ENCODE measurements at regions not wholly inside any gene's neighbourhood (a gene's known extent, or its start where the extent isn't known, plus 50 kb on each side); places are given as distances from the start of the nearest gene placed in this dataset.
A peak's percentile ranks its signal among the peaks of the same experiment; 100 is the strongest.

DNA sequence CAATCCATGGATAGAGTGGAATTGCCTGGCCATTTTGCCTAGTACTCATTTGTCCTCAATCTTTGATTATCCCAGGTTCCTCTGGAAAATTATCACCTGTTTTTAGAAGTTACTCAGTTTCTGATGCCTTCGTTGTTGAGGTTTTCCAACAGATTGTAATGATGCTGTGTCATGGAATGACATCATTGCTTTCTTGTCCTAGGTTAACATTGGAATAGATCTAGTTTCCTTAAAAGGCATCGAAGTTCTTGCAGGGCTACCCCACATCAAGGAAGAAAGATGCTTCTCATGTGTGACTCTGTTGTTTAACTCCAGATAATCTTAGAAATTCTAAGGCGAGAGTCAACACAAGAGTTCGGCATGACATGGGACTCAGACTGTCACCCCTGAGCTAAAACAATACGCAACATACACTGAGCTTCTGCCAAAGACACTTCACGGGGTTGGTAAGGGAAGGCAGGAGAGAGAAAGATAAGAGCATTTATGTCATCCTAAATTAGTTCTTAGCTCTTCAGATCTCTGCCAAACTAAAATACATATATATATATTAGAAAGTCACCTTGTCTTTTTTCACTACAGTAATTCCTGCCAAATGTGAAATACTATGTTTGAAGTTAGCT lies 293.2 kb upstream of the WWC1 start:
- H3K4me3 ChIP-seq: no peak overlapping the region
- H3K9me3 ChIP-seq (ENCODE audit: low read depth): no peaks in the 10 kb centered on the region
- no peak for DNase-seq (ENCODE audit: low spot score)
- no peaks in the 10 kb centered on the region for H3K79me2 ChIP-seq
- no peaks in the 10 kb centered on the region for H3K36me3 ChIP-seq (replicated peaks; ENCODE audit: insufficient read depth, low read depth)
- H3K27me3 ChIP-seq: no peaks in the 10 kb centered on the region
- H4K20me1 ChIP-seq (ENCODE audit: insufficient read depth, poor library complexity, severe bottlenecking): no peaks in the 10 kb centered on the region
- H3K27ac ChIP-seq: no peak overlapping the region
- 62% methylated on average over 6 of the region's 6 CpGs for WGBS (ENCODE audit: low lambda C conversion rate, missing lambda C conversion rate)
- no peak for TF ChIP-seq EZH2phosphoT487 (IDR thresholded peaks at IDR 0.05; ENCODE audit: low read depth, severe bottlenecking, unreplicated experiment)
- no peak for TF ChIP-seq EZH2 (IDR thresholded peaks at IDR 0.05; ENCODE audit: borderline replicate concordance)
- TF ChIP-seq, protein P1, sequence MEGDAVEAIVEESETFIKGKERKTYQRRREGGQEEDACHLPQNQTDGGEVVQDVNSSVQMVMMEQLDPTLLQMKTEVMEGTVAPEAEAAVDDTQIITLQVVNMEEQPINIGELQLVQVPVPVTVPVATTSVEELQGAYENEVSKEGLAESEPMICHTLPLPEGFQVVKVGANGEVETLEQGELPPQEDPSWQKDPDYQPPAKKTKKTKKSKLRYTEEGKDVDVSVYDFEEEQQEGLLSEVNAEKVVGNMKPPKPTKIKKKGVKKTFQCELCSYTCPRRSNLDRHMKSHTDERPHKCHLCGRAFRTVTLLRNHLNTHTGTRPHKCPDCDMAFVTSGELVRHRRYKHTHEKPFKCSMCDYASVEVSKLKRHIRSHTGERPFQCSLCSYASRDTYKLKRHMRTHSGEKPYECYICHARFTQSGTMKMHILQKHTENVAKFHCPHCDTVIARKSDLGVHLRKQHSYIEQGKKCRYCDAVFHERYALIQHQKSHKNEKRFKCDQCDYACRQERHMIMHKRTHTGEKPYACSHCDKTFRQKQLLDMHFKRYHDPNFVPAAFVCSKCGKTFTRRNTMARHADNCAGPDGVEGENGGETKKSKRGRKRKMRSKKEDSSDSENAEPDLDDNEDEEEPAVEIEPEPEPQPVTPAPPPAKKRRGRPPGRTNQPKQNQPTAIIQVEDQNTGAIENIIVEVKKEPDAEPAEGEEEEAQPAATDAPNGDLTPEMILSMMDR (IDR thresholded peaks at IDR 0.05; ENCODE audit: poor library complexity): no peak
- H3K4me1 ChIP-seq (ENCODE audit: insufficient read depth): peaks cover 6% of the 10 kb centered on the region
- no peak overlapping the region for H2AFZ ChIP-seq
- H3K9me2 ChIP-seq (replicated peaks; ENCODE audit: insufficient read depth): no peaks in the 10 kb centered on the region
- H3K4me2 ChIP-seq: no peak overlapping the region

DNA sequence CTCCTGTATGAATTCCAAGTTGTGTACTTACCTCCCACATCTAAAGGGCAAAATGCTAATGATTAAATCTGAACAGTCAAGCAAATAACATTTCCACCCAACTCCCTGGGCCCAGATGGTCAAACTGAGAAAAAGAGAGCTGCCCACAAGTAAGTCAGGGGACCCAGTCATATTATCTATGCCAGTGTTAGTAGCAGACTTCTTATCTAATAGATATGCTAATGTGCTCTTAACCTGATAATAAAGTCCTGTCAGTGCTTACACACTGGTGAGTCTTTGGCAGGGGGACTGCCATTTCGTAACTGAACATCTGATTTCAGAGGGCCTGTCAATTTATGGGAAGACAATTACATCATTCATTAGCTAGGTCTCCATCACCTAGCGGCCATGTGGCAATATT lies 292.3 kb upstream of the WWC1 start:
- H2AFZ ChIP-seq: no peak overlapping the region
- H4K20me1 ChIP-seq (ENCODE audit: insufficient read depth, poor library complexity, severe bottlenecking): no peaks in the 10 kb centered on the region
- H3K27me3 ChIP-seq: no peaks in the 10 kb centered on the region
- no peak overlapping the region for H3K27ac ChIP-seq
- peaks cover 6% of the 10 kb centered on the region for H3K4me1 ChIP-seq (ENCODE audit: insufficient read depth)
- H3K4me2 ChIP-seq: no peak overlapping the region
- H3K79me2 ChIP-seq: no peaks in the 10 kb centered on the region
- H3K9me3 ChIP-seq (ENCODE audit: low read depth): no peaks in the 10 kb centered on the region
- 67% methylated on average over 2 of the region's 2 CpGs for WGBS (ENCODE audit: low lambda C conversion rate, missing lambda C conversion rate)
- no peaks in the 10 kb centered on the region for H3K36me3 ChIP-seq (replicated peaks; ENCODE audit: insufficient read depth, low read depth)
- TF ChIP-seq EZH2phosphoT487 (IDR thresholded peaks at IDR 0.05; ENCODE audit: low read depth, severe bottlenecking, unreplicated experiment) (no peak), EZH2 (IDR thresholded peaks at IDR 0.05; ENCODE audit: borderline replicate concordance) (no peak)
- TF ChIP-seq, protein P1 (IDR thresholded peaks at IDR 0.05; ENCODE audit: poor library complexity): no peak
- H3K4me3 ChIP-seq: no peak overlapping the region
- DNase-seq (ENCODE audit: low spot score): peak; percentile 18
- H3K9me2 ChIP-seq (replicated peaks; ENCODE audit: insufficient read depth): no peaks in the 10 kb centered on the region

DNA sequence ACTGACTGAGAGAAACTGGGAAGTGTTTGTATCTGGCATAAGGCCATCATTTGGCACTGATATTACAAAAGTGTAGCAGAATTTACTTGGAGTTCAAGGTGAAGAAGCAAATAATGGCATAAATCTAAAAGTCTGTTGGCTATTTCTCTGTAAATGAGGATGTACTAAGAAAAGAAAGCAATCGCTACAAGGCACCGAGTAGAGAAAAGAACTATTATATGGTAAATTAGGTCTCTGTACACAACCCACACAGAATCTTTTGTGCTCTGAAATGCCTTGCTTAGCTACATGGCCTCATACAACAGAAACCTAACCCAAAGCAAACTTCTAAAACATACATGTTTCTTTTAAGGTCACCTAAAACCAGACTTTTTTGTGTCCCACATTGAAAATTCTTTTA lies 290.1 kb upstream of the WWC1 start:
- H3K9me3 ChIP-seq (ENCODE audit: low read depth): no peaks in the 10 kb centered on the region

More for the DNA sequence above, 290.1 kb upstream of the WWC1 start:
- no peak for DNase-seq (ENCODE audit: low spot score)
- Histone ChIP-seq H3K36me3 (replicated peaks; ENCODE audit: insufficient read depth, low read depth) (no peaks in the 10 kb centered on the region), H3K79me2 (no peaks in the 10 kb centered on the region), H4K20me1 (ENCODE audit: insufficient read depth, poor library complexity, severe bottlenecking) (no peaks in the 10 kb centered on the region), H3K27ac (no peak overlapping the region), H3K4me3 (no peak overlapping the region), H3K4me2 (no peak overlapping the region), H3K27me3 (no peaks in the 10 kb centered on the region), H3K9me2 (replicated peaks; ENCODE audit: insufficient read depth) (no peaks in the 10 kb centered on the region), H3K4me1 (ENCODE audit: insufficient read depth) (peaks cover 9% of the 10 kb centered on the region), H2AFZ (no peak overlapping the region)
- 80% methylated on average over 2 of the region's 2 CpGs for WGBS (ENCODE audit: low lambda C conversion rate, missing lambda C conversion rate)
- TF ChIP-seq EZH2 (IDR thresholded peaks at IDR 0.05; ENCODE audit: borderline replicate concordance) (no peak), EZH2phosphoT487 (IDR thresholded peaks at IDR 0.05; ENCODE audit: low read depth, severe bottlenecking, unreplicated experiment) (no peak)
- TF ChIP-seq, protein P1 (IDR thresholded peaks at IDR 0.05; ENCODE audit: poor library complexity): no peak

Measured in hepatocyte (in vitro differentiated cells).